Left lung (tissue), 4 donors: ENCODE measurements at regions not wholly inside any gene's neighbourhood (a gene's known extent, or its start where the extent isn't known, plus 50 kb on each side); places are given as distances from the start of the nearest gene placed in this dataset.

ENCODE experiments used
- ATAC-seq: fragments of 200-7000 bp; cut with Tn5 transposase; one replicate; pipeline ENCODE4 v1.9.1; 2020; ENCODE audit warnings: moderate library complexity
- DNase-seq, 4 donors: peaks; one replicate each; pipeline ENCODE4 v3.0.0-alpha.2; 2013 to 2020
- H3K27ac ChIP-seq, 2 donors: fragments of 200-600 bp; sonication (generic) in 1 of 2; one replicate each; pipeline versions ENCODE4 v1.5.0 to v1.8.0; 2020 to 2021
- H3K27me3 ChIP-seq, 2 donors: fragments of 200-600 bp; sonication (generic) in 1 of 2; one replicate each; pipeline versions ENCODE4 v1.5.0 to v1.8.0; 2020 to 2021
- H3K36me3 ChIP-seq, 2 donors: fragments of 200-600 bp; sonication (generic) in 1 of 2; one replicate each; pipeline versions ENCODE4 v1.5.0 to v1.8.0; 2020 to 2021
- H3K4me1 ChIP-seq, 2 donors: fragments of 200-600 bp; one replicate each; pipeline ENCODE4 v1.8.0; 2021
- H3K4me3 ChIP-seq, 2 donors: fragments of 200-600 bp; sonication (generic) in 1 of 2; one replicate each; pipeline versions ENCODE4 v1.5.0 to v1.8.0; 2020 to 2021; ENCODE audit warnings: mild to moderate bottlenecking in 1 of 2
- H3K9me3 ChIP-seq, 2 donors: fragments of 200-600 bp; sonication (generic) in 1 of 2; one replicate each; pipeline versions ENCODE4 v1.5.0 to v1.8.0; 2020 to 2021
- intact Hi-C, 2 donors: fragments of 100-400 bp; cut with DNase I; formaldehyde crosslinking; loops; one replicate each; pipeline versions ENCODE4 v1.11.2 to v1.14.2; 2022
- TF ChIP-seq, protein P1 (sequence below), 2 donors: fragments of 200-600 bp; sonication (generic) in 1 of 2; IDR thresholded peaks; one replicate each; pipeline versions ENCODE4 v1.5.0 to v1.8.0; 2021; ENCODE audit warnings: antibody characterized with exemption in 2 of 2
- donor health status: DM: no; HTN: yes; CAD: no.
- donor health status: DM: no; HTN: no; CAD: no.

DNA sequence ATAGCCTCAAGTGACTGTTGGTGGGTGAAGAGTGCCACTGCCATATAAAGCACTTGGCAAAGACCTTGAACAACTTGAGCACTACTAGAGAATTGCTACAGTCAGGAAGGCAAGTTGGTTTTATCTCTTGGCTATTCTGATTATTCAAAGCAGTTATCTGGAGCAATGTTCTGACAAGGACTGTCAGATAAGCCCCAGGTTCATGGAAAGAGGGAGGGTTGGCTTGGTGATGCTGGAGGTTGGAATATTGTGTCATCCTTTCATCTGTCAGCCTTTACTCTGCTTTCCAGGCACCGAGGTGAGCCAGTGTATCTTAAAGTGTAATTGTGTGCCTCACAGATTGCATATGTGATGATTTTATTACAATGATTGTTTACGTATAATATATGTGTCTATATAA is 548.4 kb upstream of the ZNF608 start:
- ATAC-seq (no peak), DNase-seq (no peak)
- Histone ChIP-seq H3K4me3 (no peak overlapping the region), H3K9me3 (no peaks in the 10 kb centered on the region), H3K27ac (no peak overlapping the region), H3K4me1 (no peaks in the 10 kb centered on the region), H3K36me3 (no peaks in the 10 kb centered on the region), H3K27me3 (no peaks in the 10 kb centered on the region)
- TF ChIP-seq, protein P1, sequence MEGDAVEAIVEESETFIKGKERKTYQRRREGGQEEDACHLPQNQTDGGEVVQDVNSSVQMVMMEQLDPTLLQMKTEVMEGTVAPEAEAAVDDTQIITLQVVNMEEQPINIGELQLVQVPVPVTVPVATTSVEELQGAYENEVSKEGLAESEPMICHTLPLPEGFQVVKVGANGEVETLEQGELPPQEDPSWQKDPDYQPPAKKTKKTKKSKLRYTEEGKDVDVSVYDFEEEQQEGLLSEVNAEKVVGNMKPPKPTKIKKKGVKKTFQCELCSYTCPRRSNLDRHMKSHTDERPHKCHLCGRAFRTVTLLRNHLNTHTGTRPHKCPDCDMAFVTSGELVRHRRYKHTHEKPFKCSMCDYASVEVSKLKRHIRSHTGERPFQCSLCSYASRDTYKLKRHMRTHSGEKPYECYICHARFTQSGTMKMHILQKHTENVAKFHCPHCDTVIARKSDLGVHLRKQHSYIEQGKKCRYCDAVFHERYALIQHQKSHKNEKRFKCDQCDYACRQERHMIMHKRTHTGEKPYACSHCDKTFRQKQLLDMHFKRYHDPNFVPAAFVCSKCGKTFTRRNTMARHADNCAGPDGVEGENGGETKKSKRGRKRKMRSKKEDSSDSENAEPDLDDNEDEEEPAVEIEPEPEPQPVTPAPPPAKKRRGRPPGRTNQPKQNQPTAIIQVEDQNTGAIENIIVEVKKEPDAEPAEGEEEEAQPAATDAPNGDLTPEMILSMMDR (IDR thresholded peaks at IDR 0.05) = no peak
- intact Hi-C loops = no loop called here

DNA sequence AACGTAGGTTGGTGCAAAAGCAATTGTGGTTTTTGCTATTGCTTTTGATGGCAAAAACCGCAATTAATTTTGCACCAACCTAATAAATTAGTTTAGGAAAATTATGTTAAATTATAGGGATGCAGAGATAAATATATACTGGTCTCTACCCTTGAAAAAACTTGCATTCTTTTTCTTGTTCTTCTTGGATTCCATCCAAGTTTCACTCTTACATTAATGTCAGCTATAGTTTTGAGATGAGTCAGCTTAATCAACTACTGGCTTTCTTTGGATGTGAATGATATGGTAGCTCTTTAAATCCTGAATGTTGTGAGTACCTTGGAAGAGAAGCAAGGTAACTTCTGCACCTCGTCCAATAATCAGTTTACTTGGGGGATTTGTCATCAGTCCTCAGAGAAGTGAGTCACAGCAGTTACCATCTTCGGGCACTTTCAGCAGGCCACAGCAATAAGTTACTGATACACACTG is 549.0 kb upstream of the ZNF608 start:
- ATAC-seq = no peak
- TF ChIP-seq, protein P1 (IDR thresholded peaks at IDR 0.05) = no peak

DNA sequence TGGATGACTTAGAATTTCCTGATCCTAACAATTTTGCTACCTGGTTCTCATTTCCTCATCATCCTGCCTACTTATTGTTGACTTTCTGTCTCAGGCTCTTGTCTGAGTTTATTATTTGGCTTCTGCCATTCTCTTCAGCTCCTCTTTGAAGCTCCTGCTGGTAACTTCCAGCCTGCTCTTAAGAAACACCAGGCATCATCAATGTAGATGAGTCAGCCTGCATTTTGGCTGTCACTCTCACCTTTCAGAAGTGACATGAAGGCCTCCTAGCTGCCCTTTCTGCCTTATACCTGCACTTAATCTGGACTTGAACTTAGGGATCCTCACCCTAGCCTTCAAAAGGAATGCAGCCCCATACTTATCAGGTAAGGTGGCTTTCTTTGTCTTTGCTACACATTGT is 551.8 kb upstream of the ZNF608 start:
- TF ChIP-seq, protein P1 (IDR thresholded peaks at IDR 0.05) = no peak
- no peaks in the 10 kb centered on the region for H3K4me1 ChIP-seq
- H3K27me3 ChIP-seq = no peaks in the 10 kb centered on the region
- no peaks in the 10 kb centered on the region for H3K9me3 ChIP-seq
- ATAC-seq (no peak), DNase-seq (no peak)
- no peaks in the 10 kb centered on the region for H3K36me3 ChIP-seq
- no peak overlapping the region for H3K4me3 ChIP-seq
- no peak overlapping the region for H3K27ac ChIP-seq
- intact Hi-C loops = no loop called here

More for the DNA sequence above, 549.0 kb upstream of the ZNF608 start:
- no peaks in the 10 kb centered on the region for H3K36me3 ChIP-seq
- peak in 1 of 4 donors; percentile 10 for DNase-seq
- H3K27me3 ChIP-seq = no peaks in the 10 kb centered on the region
- no peak overlapping the region for H3K27ac ChIP-seq
- H3K4me1 ChIP-seq = no peaks in the 10 kb centered on the region
- intact Hi-C loops = no loop called here
- H3K9me3 ChIP-seq = no peaks in the 10 kb centered on the region
- no peak overlapping the region for H3K4me3 ChIP-seq

DNA sequence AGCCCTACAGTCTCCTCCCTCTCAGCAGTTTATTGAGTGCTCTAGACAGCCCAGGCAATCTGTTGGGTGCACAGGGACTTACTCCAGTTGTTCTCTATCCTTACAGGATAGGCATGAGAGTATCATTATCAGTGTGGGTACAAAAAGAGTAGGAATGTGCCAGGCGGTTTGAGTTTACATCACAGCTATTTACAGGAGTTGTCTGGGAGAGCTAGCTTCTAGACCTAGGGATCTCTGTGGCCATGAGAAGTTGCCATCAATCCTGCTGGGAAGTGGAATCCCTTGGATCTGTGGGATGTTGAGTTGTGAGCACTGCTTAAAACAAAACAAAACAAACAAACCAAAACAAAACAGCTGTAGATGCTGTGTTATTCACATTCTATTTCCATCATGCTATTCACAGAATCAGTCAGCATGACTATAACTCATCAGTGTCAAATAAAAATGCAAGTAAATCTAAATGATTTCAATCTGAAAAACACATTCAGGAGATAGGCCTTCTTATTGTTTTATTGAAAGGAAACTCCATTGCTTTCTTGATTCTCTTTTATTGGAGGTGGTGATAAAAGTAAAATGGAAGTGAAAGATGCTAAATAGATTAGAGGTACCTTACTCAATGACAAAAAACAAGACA is 552.4 kb upstream of the ZNF608 start:
- TF ChIP-seq, protein P1 (IDR thresholded peaks at IDR 0.05) = no peak
- ATAC-seq (no peak), DNase-seq (no peak)
- no peaks in the 10 kb centered on the region for H3K27me3 ChIP-seq
- H3K36me3 ChIP-seq = no peaks in the 10 kb centered on the region
- H3K27ac ChIP-seq = no peak overlapping the region
- no peaks in the 10 kb centered on the region for H3K4me1 ChIP-seq
- no peaks in the 10 kb centered on the region for H3K9me3 ChIP-seq
- no peak overlapping the region for H3K4me3 ChIP-seq
- intact Hi-C loops = no loop called here

DNA sequence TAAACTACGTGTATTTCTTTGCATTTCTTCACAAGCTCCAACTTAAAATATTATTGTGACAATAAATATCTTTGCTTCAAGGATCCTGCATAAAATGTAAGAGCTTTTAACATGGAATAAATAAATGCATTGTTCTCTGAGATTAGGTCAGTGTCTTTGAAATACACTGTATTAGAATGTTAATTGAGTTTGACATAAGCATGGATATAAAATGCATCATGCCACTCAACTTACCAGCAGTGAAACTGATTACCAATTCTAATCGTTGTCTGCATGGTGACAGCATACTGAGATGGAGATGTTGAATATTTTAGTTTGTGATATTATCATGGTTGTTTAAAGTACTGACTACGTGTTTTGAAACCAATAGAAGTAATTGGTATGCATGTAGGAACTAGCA is 555.3 kb upstream of the ZNF608 start:
- Histone ChIP-seq H3K27ac (no peak overlapping the region), H3K9me3 (peaks cover 0 to 9% of the 10 kb centered on the region in 2 donors), H3K36me3 (no peaks in the 10 kb centered on the region), H3K4me1 (no peaks in the 10 kb centered on the region), H3K4me3 (no peak overlapping the region), H3K27me3 (no peaks in the 10 kb centered on the region)
- TF ChIP-seq, protein P1 (IDR thresholded peaks at IDR 0.05) = no peak
- ATAC-seq = no peak
- no peak for DNase-seq
- intact Hi-C loops = no loop called here
